ENCODE measurements at regions not wholly inside any gene's neighbourhood (a gene's known extent, or its start where the extent isn't known, plus 50 kb on each side); places are given as distances from the start of the nearest gene placed in this dataset.
A peak's percentile ranks its signal among the peaks of the same experiment; 100 is the strongest.

- Histone ChIP-seq H2AFZ (peak overlapping the region; percentile 2; the same call in 1 of the 2 replicates), H3K27ac (ENCODE audit: low read depth) (peak overlapping the region; percentile 45), H3K4me1 (ENCODE audit: insufficient read depth) (peaks cover 21% of the 10 kb centered on the region), H3K4me3 (peak overlapping the region; percentile 35), H3K4me2 (peak overlapping the region; percentile 69), H3K79me2 (replicated peaks; ENCODE audit: insufficient read depth) (no peaks in the 10 kb centered on the region), H3F3A (replicated peaks; ENCODE audit: low read depth) (no peaks in the 10 kb centered on the region), H3K27me3 (ENCODE audit: insufficient read depth) (no peaks in the 10 kb centered on the region), H3K9me2 (ENCODE audit: insufficient read depth) (no peaks in the 10 kb centered on the region), H4K20me1 (replicated peaks; ENCODE audit: insufficient read depth) (no peaks in the 10 kb centered on the region), H3K36me3 (ENCODE audit: insufficient read depth) (no peaks in the 10 kb centered on the region)
- H3K36me3 Mint-ChIP-seq (ENCODE audit: low read depth) = no peaks in the 10 kb centered on the region
- DNase-seq (ENCODE audit: low spot score) (peak; percentile 51), ATAC-seq (peak; percentile 73)
- H3K4me3 Mint-ChIP-seq = peak overlapping the region; percentile 55
- no peaks in the 10 kb centered on the region for H3K9me3 Mint-ChIP-seq
- peaks cover 35% of the 10 kb centered on the region for H3K4me1 Mint-ChIP-seq
- no peaks in the 10 kb centered on the region for H3K27me3 Mint-ChIP-seq (ENCODE audit: insufficient read depth, low read depth, poor library complexity)
- TF ChIP-seq CREB1 (CRISPR knock-in tag; IDR thresholded peaks at IDR 0.05; ENCODE audit: low read depth) (no peak), ZNF114 (CRISPR knock-in tag; IDR thresholded peaks at IDR 0.05) (no peak), ZNF462 (CRISPR knock-in tag; IDR thresholded peaks at IDR 0.05) (no peak), JUNB (IDR thresholded peaks at IDR 0.05; ENCODE audit: unreplicated experiment) (no peak), STAT1 (IDR thresholded peaks at IDR 0.05; ENCODE audit: unreplicated experiment) (no peak), ZNF331 (CRISPR knock-in tag; IDR thresholded peaks at IDR 0.05; ENCODE audit: low read depth) (no peak), NANOG (IDR thresholded peaks at IDR 0.05; ENCODE audit: borderline replicate concordance) (no peak)
- TF ChIP-seq, protein P1, sequence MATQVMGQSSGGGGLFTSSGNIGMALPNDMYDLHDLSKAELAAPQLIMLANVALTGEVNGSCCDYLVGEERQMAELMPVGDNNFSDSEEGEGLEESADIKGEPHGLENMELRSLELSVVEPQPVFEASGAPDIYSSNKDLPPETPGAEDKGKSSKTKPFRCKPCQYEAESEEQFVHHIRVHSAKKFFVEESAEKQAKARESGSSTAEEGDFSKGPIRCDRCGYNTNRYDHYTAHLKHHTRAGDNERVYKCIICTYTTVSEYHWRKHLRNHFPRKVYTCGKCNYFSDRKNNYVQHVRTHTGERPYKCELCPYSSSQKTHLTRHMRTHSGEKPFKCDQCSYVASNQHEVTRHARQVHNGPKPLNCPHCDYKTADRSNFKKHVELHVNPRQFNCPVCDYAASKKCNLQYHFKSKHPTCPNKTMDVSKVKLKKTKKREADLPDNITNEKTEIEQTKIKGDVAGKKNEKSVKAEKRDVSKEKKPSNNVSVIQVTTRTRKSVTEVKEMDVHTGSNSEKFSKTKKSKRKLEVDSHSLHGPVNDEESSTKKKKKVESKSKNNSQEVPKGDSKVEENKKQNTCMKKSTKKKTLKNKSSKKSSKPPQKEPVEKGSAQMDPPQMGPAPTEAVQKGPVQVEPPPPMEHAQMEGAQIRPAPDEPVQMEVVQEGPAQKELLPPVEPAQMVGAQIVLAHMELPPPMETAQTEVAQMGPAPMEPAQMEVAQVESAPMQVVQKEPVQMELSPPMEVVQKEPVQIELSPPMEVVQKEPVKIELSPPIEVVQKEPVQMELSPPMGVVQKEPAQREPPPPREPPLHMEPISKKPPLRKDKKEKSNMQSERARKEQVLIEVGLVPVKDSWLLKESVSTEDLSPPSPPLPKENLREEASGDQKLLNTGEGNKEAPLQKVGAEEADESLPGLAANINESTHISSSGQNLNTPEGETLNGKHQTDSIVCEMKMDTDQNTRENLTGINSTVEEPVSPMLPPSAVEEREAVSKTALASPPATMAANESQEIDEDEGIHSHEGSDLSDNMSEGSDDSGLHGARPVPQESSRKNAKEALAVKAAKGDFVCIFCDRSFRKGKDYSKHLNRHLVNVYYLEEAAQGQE (IDR thresholded peaks at IDR 0.05; ENCODE audit: unreplicated experiment) = no peak
- TF ChIP-seq, protein P2, sequence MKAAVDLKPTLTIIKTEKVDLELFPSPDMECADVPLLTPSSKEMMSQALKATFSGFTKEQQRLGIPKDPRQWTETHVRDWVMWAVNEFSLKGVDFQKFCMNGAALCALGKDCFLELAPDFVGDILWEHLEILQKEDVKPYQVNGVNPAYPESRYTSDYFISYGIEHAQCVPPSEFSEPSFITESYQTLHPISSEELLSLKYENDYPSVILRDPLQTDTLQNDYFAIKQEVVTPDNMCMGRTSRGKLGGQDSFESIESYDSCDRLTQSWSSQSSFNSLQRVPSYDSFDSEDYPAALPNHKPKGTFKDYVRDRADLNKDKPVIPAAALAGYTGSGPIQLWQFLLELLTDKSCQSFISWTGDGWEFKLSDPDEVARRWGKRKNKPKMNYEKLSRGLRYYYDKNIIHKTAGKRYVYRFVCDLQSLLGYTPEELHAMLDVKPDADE (IDR thresholded peaks at IDR 0.05) = no peak
- peak overlapping the region; percentile 57 for H3K27ac Mint-ChIP-seq
Observed at GRCh38 chr1:101137144-101138126, 99.4 kb upstream of the S1PR1 start.

Measured in GM23338 (cell line).